H1 (cell line): ENCODE measurements at regions not wholly inside any gene's neighbourhood (a gene's known extent, or its start where the extent isn't known, plus 50 kb on each side); places are given as distances from the start of the nearest gene placed in this dataset.

Experiments
- CTCF ChIA-PET: fragments of 300-600 bp; sonication (Branson Sonifier 250); formaldehyde crosslinking; loops from one replicate; lab custom pipeline; 2021; ENCODE audit not compliant: partially characterized antibody; lab: Charles Lee
- POLR2A ChIA-PET: fragments of 300-600 bp; sonication (Branson Sonifier 250); formaldehyde crosslinking; loops from one replicate; lab custom pipeline; 2021; ENCODE audit warnings: inconsistent platforms; ENCODE audit not compliant: partially characterized antibody; lab: Charles Lee
- DNase-seq, 2 experiments: peaks; one replicate each; pipeline versions ENCODE4 v3.0.0 to v3.0.0-alpha.2; 2010 to 2022; ENCODE audit warnings: low spot score in 2 of 2, low read depth in 1 of 2, mixed read lengths in 1 of 2
- FAIRE-seq: peaks from 2 replicates; lab custom pipeline; 2011; peaks lifted over from hg19 to GRCh38; lab: Jason Lieb, UNC
- H2AFZ ChIP-seq: 2 replicates; pipeline ENCODE4 v1.8.1; 2012; ENCODE audit warnings: low read length, inconsistent platforms
- H2AK5ac ChIP-seq: 2 replicates; pipeline ENCODE4 v1.6.1; 2013; ENCODE audit warnings: low read depth, low read length
- H2BK120ac ChIP-seq: replicated peaks from 2 replicates; pipeline ENCODE3; 2013; ENCODE audit warnings: low read depth, low read length, inconsistent platforms
- H2BK12ac ChIP-seq: 2 replicates; pipeline ENCODE4 v1.6.1; 2013; ENCODE audit warnings: low read depth, low read length
- H2BK15ac ChIP-seq: 2 replicates; pipeline ENCODE4 v1.6.1; 2013; ENCODE audit warnings: low read length
- H2BK20ac ChIP-seq: 2 replicates; pipeline ENCODE4 v1.6.1; 2013; ENCODE audit warnings: low read length
- H2BK5ac ChIP-seq: 2 replicates; pipeline ENCODE4 v1.6.1; 2013; ENCODE audit warnings: low read depth, low read length
- H3K14ac ChIP-seq: 2 replicates; pipeline ENCODE4 v1.6.1; 2013; ENCODE audit warnings: inconsistent platforms; ENCODE audit not compliant: insufficient read length
- H3K18ac ChIP-seq: 2 replicates; pipeline ENCODE4 v1.6.1; 2013; ENCODE audit warnings: low read length; ENCODE audit errors: extremely low read depth
- H3K23ac ChIP-seq: 2 replicates; pipeline ENCODE4 v1.6.1; 2013; ENCODE audit warnings: inconsistent platforms; ENCODE audit not compliant: insufficient read length
- H3K23me2 ChIP-seq: 2 replicates; pipeline ENCODE4 v1.6.1; 2013; ENCODE audit warnings: low read depth, low read length
- H3K27ac ChIP-seq: 2 replicates; pipeline ENCODE4 v1.6.1; 2011; ENCODE audit warnings: low read depth, low read length, inconsistent platforms
- H3K27me3 ChIP-seq, 4 experiments: replicated peaks in 1 of 4; 1 replicate in 1 of 4; 2 replicates in 3 of 4; pipeline versions ENCODE4 v1.6.1 to v1.8.1; 2011 to 2013; ENCODE audit warnings: low read length in 3 of 4, mild to moderate bottlenecking in 3 of 4, inconsistent platforms in 2 of 4, mixed read lengths in 2 of 4, moderate library complexity in 1 of 4; ENCODE audit not compliant: control insufficient read depth in 3 of 4, insufficient read depth in 3 of 4; ENCODE audit errors: extremely low read depth in 1 of 4
- H3K36me3 ChIP-seq, 4 experiments: 2 replicates each; pipeline versions ENCODE4 v1.6.1 to v1.8.1; 2011 to 2013; ENCODE audit warnings: mild to moderate bottlenecking in 4 of 4, low read length in 3 of 4, moderate library complexity in 2 of 4, control low read depth in 1 of 4, inconsistent platforms in 1 of 4; ENCODE audit not compliant: insufficient read depth in 4 of 4, control insufficient read depth in 2 of 4
- H3K4ac ChIP-seq: replicated peaks from 2 replicates; pipeline ENCODE3; 2013; ENCODE audit warnings: low read length, low read depth, mixed read lengths, inconsistent platforms; ENCODE audit not compliant: insufficient read length
- H3K4me1 ChIP-seq, 4 experiments: replicated peaks in 1 of 4; 1 replicate in 1 of 4; 2 replicates in 3 of 4; pipeline versions ENCODE4 v1.6.1 to v1.8.1; 2011 to 2013; ENCODE audit warnings: low read length in 3 of 4, inconsistent platforms in 2 of 4, mixed read lengths in 1 of 4; ENCODE audit not compliant: insufficient read depth in 4 of 4, control insufficient read depth in 3 of 4
- H3K4me2 ChIP-seq, 2 experiments: 2 replicates each; pipeline versions ENCODE4 v1.6.1 to v1.8.1; 2011 to 2013; ENCODE audit warnings: low read depth in 2 of 2, low read length in 2 of 2, control low read depth in 1 of 2, inconsistent platforms in 1 of 2, mild to moderate bottlenecking in 1 of 2; ENCODE audit not compliant: insufficient read depth in 1 of 2
- H3K4me3 ChIP-seq, 4 experiments: fragments of 200-600, 300-600 bp in 1 of 4; sonication (generic), shearing (Covaris generic), sonication (Bioruptor Twin) in 1 of 4; 2 replicates each; pipeline versions ENCODE4 v1.5.1 to v1.8.1; 2011 to 2016; ENCODE audit warnings: low read length in 4 of 4, low read depth in 3 of 4, control low read depth in 2 of 4, inconsistent platforms in 2 of 4, mild to moderate bottlenecking in 2 of 4, mixed read lengths in 1 of 4, moderate library complexity in 1 of 4; ENCODE audit not compliant: insufficient read depth in 2 of 4; ENCODE audit errors: extremely low read depth in 1 of 4
- H3K56ac ChIP-seq: replicated peaks from 2 replicates; pipeline ENCODE3; 2013; ENCODE audit warnings: low read depth, mild to moderate bottlenecking, mixed read lengths, low read length, inconsistent platforms; ENCODE audit not compliant: insufficient read length
- H3K79me1 ChIP-seq: 2 replicates; pipeline ENCODE4 v1.6.1; 2013; ENCODE audit warnings: low read depth, low read length, control low read depth
- H3K79me2 ChIP-seq, 2 experiments: 2 replicates each; pipeline versions ENCODE4 v1.6.1 to v1.8.1; 2012 to 2013; ENCODE audit warnings: low read length in 2 of 2, mild to moderate bottlenecking in 2 of 2, inconsistent platforms in 1 of 2; ENCODE audit not compliant: insufficient read depth in 2 of 2, control insufficient read depth in 1 of 2
- H3K9ac ChIP-seq, 4 experiments: replicated peaks in 1 of 4; 1 replicate in 1 of 4; 2 replicates in 3 of 4; pipeline versions ENCODE4 v1.6.1 to v1.8.1; 2011 to 2013; ENCODE audit warnings: low read depth in 3 of 4, low read length in 3 of 4, control low read depth in 2 of 4, mild to moderate bottlenecking in 2 of 4, moderate library complexity in 2 of 4, inconsistent platforms in 1 of 4; ENCODE audit errors: extremely low read depth in 1 of 4
- H3K9me3 ChIP-seq, 2 experiments: 2 replicates each; pipeline versions ENCODE4 v1.6.1 to v1.8.1; 2012 to 2013; ENCODE audit warnings: mild to moderate bottlenecking in 2 of 2, moderate library complexity in 2 of 2, control low read depth in 1 of 2, inconsistent platforms in 1 of 2, low read depth in 1 of 2, low read length in 1 of 2, mixed read lengths in 1 of 2; ENCODE audit not compliant: insufficient read depth in 2 of 2
- H4K20me1 ChIP-seq, 2 experiments: replicated peaks in 1 of 2; 2 replicates each; pipeline versions ENCODE3 to v1.8.1; 2011 to 2013; ENCODE audit warnings: inconsistent platforms in 2 of 2, low read length in 2 of 2, mild to moderate bottlenecking in 1 of 2; ENCODE audit not compliant: insufficient read depth in 2 of 2, control insufficient read depth in 1 of 2
- H4K5ac ChIP-seq: 2 replicates; pipeline ENCODE4 v1.6.1; 2013; ENCODE audit warnings: low read length, low read depth, mixed read lengths, inconsistent platforms; ENCODE audit not compliant: insufficient read length
- H4K8ac ChIP-seq: 2 replicates; pipeline ENCODE4 v1.8.0; 2013; ENCODE audit warnings: mild to moderate bottlenecking, moderate library complexity, low read length, inconsistent platforms; ENCODE audit not compliant: insufficient read depth; ENCODE audit errors: extremely low read depth
- H4K91ac ChIP-seq: replicated peaks from 2 replicates; pipeline ENCODE3; 2013; ENCODE audit warnings: low read length, mixed read lengths, inconsistent platforms; ENCODE audit not compliant: insufficient read length
- ATF3 ChIP-seq: IDR thresholded peaks from 2 replicates; pipeline ENCODE4 v1.6.1; 2011; ENCODE audit warnings: low read depth, mild to moderate bottlenecking, low read length; ENCODE audit not compliant: insufficient read depth
- CBX5 ChIP-seq: fragments of 300-800, 300-1000 bp; sonication (generic); IDR thresholded peaks from 2 replicates; pipeline ENCODE4 v1.7.1; 2016; ENCODE audit warnings: antibody characterized with exemption, low read length, low read depth
- CEBPB ChIP-seq: IDR thresholded peaks from 2 replicates; pipeline ENCODE4 v1.6.1; 2012; ENCODE audit warnings: low read depth, low read length
- CHD1 ChIP-seq: IDR thresholded peaks from 2 replicates; pipeline ENCODE4 v1.6.1; 2012; ENCODE audit warnings: low read depth, low read length, improper control_type of control experiment
- CHD2 ChIP-seq: IDR thresholded peaks from 2 replicates; pipeline ENCODE4 v1.6.1; 2012; ENCODE audit warnings: low read length, improper control_type of control experiment
- EZH2 ChIP-seq: fragments of 200-600 bp; sonication (generic); IDR thresholded peaks from 2 replicates; pipeline ENCODE4 v1.7.1; 2012; ENCODE audit warnings: low read depth, mild to moderate bottlenecking, moderate library complexity, low read length, inconsistent platforms; ENCODE audit not compliant: severe bottlenecking
- FOSL1 ChIP-seq: IDR thresholded peaks from 2 replicates; pipeline ENCODE4 v1.6.1; 2011; ENCODE audit warnings: mild to moderate bottlenecking, low read depth, low read length, moderate library complexity; ENCODE audit not compliant: insufficient read depth
- HDAC6 ChIP-seq: IDR thresholded peaks from one replicate; pipeline ENCODE4 v1.7.1; 2012; ENCODE audit warnings: low read depth, mild to moderate bottlenecking, inconsistent platforms, low read length, moderate library complexity
- MAX ChIP-seq: IDR thresholded peaks from 2 replicates; pipeline ENCODE4 v1.6.1; 2012; ENCODE audit warnings: inconsistent platforms
- NRF1 ChIP-seq: IDR thresholded peaks from 2 replicates; pipeline ENCODE4 v1.6.1; 2011; ENCODE audit warnings: mild to moderate bottlenecking, low read depth, low read length, improper control_type of control experiment
- POLR2A ChIP-seq, 2 experiments: IDR thresholded peaks; 1 replicate in 1 of 2; 2 replicates in 1 of 2; pipeline ENCODE4 v1.6.1; 2011; ENCODE audit warnings: low read depth in 2 of 2, low read length in 2 of 2, mild to moderate bottlenecking in 2 of 2; ENCODE audit errors: control extremely low read depth in 1 of 2
- RBBP5 ChIP-seq: IDR thresholded peaks from 2 replicates; pipeline ENCODE4 v1.7.1; 2012; ENCODE audit warnings: low read depth, mild to moderate bottlenecking, inconsistent platforms, low read length, moderate library complexity, borderline replicate concordance
- RFX5 ChIP-seq: IDR thresholded peaks from 2 replicates; pipeline ENCODE4 v1.6.1; 2011; ENCODE audit warnings: low read depth, low read length, improper control_type of control experiment, borderline replicate concordance
- SIRT6 ChIP-seq: IDR thresholded peaks from one replicate; pipeline ENCODE4 v1.7.1; 2012; ENCODE audit warnings: low read length, inconsistent platforms
- SRF ChIP-seq: IDR thresholded peaks from 2 replicates; pipeline ENCODE4 v1.6.1; 2011; ENCODE audit warnings: mild to moderate bottlenecking, low read depth, low read length, moderate library complexity
- SUZ12 ChIP-seq: fragments of 200-600 bp; sonication (generic); IDR thresholded peaks from 2 replicates; pipeline ENCODE4 v1.6.1; 2012; ENCODE audit warnings: mild to moderate bottlenecking, inconsistent platforms, low read length, moderate library complexity, mixed read lengths
- WGBS, 2 experiments: shearing (Covaris generic) in 1 of 2; methylation state at CpG; one replicate each; pipeline versions ENCODE4 v1.1.6 to v1.1.7; 2013 to 2015; ENCODE audit warnings: low lambda C conversion rate in 2 of 2, mixed read lengths in 2 of 2, inconsistent platforms in 1 of 2, low coverage in 1 of 2, missing lambda C conversion rate in 1 of 2; ENCODE audit not compliant: insufficient replicate concordance in 2 of 2, insufficient coverage in 1 of 2, insufficient read length in 1 of 2; ENCODE audit errors: extremely low coverage in 1 of 2, missing lambda C conversion rate in 1 of 2; 5-methylcytosine and 5-hydroxymethylcytosine counted together

DNA sequence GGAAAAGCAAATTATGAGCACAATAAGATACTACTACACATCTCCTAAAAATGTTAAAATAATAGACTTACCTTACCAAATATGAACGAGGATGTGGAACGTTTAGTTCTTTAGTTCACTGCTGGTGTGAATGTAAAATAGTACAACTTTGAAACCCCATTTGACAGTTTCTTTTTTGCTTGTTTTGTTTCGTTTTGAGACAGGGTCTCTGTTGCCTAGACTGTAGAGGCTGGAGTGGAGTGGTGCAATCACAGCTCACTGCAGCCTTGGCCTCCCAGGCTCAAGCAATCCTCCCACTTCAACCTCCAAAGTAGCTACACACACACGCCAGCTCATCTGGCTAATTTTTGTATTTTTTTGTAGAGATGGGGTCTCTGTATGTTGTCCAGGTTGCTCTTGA is 136.4 kb upstream of the FAR2 start:
- no peak for DNase-seq
- H3K27ac ChIP-seq, result no peak overlapping the region
- no peak overlapping the region for H2AFZ ChIP-seq
- no peaks in the 10 kb centered on the region for H3K23me2 ChIP-seq
- no peak overlapping the region for H2BK15ac ChIP-seq
- no peaks in the 10 kb centered on the region for H4K20me1 ChIP-seq
- H4K8ac ChIP-seq, result no peak overlapping the region
- no peak overlapping the region for H3K4ac ChIP-seq
- H3K18ac ChIP-seq, result no peak overlapping the region
- no peaks in the 10 kb centered on the region for H3K4me1 ChIP-seq
- no peak overlapping the region for H4K91ac ChIP-seq
- H2BK12ac ChIP-seq, result no peak overlapping the region
- CTCF ChIA-PET, result interaction anchor here (1.6 to 3.6 kb wide), 2 partner anchors 11 to 305 kb away, joined by 3 to 14 read pairs; no protein-coding TSS in a partner anchor
- H2BK20ac ChIP-seq, result no peak overlapping the region
- no peak overlapping the region for H3K56ac ChIP-seq
- POLR2A ChIA-PET, result no interaction called here
- no peak for FAIRE-seq
- H3K27me3 ChIP-seq, result no peaks in the 10 kb centered on the region
- no peak overlapping the region for H2AK5ac ChIP-seq
- H3K9ac ChIP-seq, result no peak overlapping the region
- H3K14ac ChIP-seq, result no peak overlapping the region
- no peak overlapping the region for H3K4me2 ChIP-seq
- no peaks in the 10 kb centered on the region for H3K79me2 ChIP-seq
- H4K5ac ChIP-seq, result no peak overlapping the region
- no peak overlapping the region for H2BK120ac ChIP-seq
- H3K79me1 ChIP-seq, result no peaks in the 10 kb centered on the region
- 78% methylated on average over 4 of the region's 4 CpGs; no CpG with 5 or more reads in 1 of the 2 experiments for WGBS, 2 experiments
- H3K4me3 ChIP-seq, result no peak overlapping the region
- no peak overlapping the region for H3K23ac ChIP-seq
- no peaks in the 10 kb centered on the region for H3K36me3 ChIP-seq
- no peaks in the 10 kb centered on the region for H3K9me3 ChIP-seq
- H2BK5ac ChIP-seq, result no peak overlapping the region
- TF ChIP-seq SUZ12 (no peak), FOSL1 (no peak), NRF1 (no peak), RBBP5 (no peak), RFX5 (no peak), SIRT6 (no peak), CHD1 (no peak), CEBPB (no peak), MAX (no peak), SRF (no peak), CBX5 (no peak), CHD2 (no peak), EZH2 (no peak), HDAC6 (no peak), ATF3 (no peak), POLR2A (IDR thresholded peaks at IDR 0.05; ENCODE audit: control extremely low read depth in 1 of 2, low read depth in 2 of 2, low read length in 2 of 2) (no peak)
